Mesendoderm (in vitro differentiated cells): ENCODE measurements at regions not wholly inside any gene's neighbourhood (a gene's known extent, or its start where the extent isn't known, plus 50 kb on each side); places are given as distances from the start of the nearest gene placed in this dataset.

Source experiments
- DNase-seq: peaks from one replicate; pipeline ENCODE4 v3.0.0; 2013
- H2AK5ac ChIP-seq: 2 replicates; pipeline ENCODE4 v1.6.1; 2013; ENCODE audit warnings: low read length, inconsistent platforms
- H2BK120ac ChIP-seq: 2 replicates; pipeline ENCODE4 v1.6.1; 2013; ENCODE audit warnings: low read depth, mild to moderate bottlenecking, low read length, moderate library complexity, mixed read lengths
- H2BK15ac ChIP-seq: replicated peaks from 2 replicates; pipeline ENCODE4 v1.6.1; 2013; ENCODE audit warnings: low read depth, mild to moderate bottlenecking, moderate library complexity
- H2BK5ac ChIP-seq: 2 replicates; pipeline ENCODE4 v1.6.1; 2013; ENCODE audit warnings: low read length, inconsistent platforms
- H3K18ac ChIP-seq: 2 replicates; pipeline ENCODE4 v1.6.1; 2013; ENCODE audit warnings: mild to moderate bottlenecking, low read length, mixed read lengths
- H3K23ac ChIP-seq: one replicate; pipeline ENCODE4 v1.6.1; 2013; ENCODE audit warnings: low read length
- H3K27ac ChIP-seq: 2 replicates; pipeline ENCODE4 v1.5.1; 2013; ENCODE audit warnings: low read depth, mild to moderate bottlenecking, inconsistent platforms, low read length, moderate library complexity
- H3K27me3 ChIP-seq: 2 replicates; pipeline ENCODE4 v1.6.1; 2013; ENCODE audit warnings: low read length, control low read depth, mild to moderate bottlenecking, inconsistent platforms; ENCODE audit not compliant: insufficient read depth, poor library complexity
- H3K36me3 ChIP-seq: 2 replicates; pipeline ENCODE4 v1.6.1; 2013; ENCODE audit warnings: low read length, inconsistent platforms; ENCODE audit not compliant: control insufficient read depth, insufficient read depth
- H3K4ac ChIP-seq: one replicate; pipeline ENCODE4 v1.6.1; 2013; ENCODE audit warnings: low read depth, mild to moderate bottlenecking, low read length, moderate library complexity
- H3K4me1 ChIP-seq: 2 replicates; pipeline ENCODE4 v1.6.1; 2013; ENCODE audit warnings: low read depth, low read length, inconsistent platforms; ENCODE audit not compliant: control insufficient read depth
- H3K4me2 ChIP-seq: 2 replicates; pipeline ENCODE4 v1.6.1; 2013; ENCODE audit warnings: low read length
- H3K4me3 ChIP-seq: 2 replicates; pipeline ENCODE4 v1.5.1; 2013; ENCODE audit warnings: mild to moderate bottlenecking, low read length
- H3K56ac ChIP-seq: one replicate; pipeline ENCODE4 v1.6.1; 2013; ENCODE audit warnings: low read length
- H3K79me1 ChIP-seq: 2 replicates; pipeline ENCODE4 v1.6.1; 2013; ENCODE audit warnings: low read length, inconsistent platforms
- H3K79me2 ChIP-seq: 2 replicates; pipeline ENCODE4 v1.6.1; 2013; ENCODE audit warnings: mild to moderate bottlenecking, low read length; ENCODE audit not compliant: control insufficient read depth, insufficient read depth
- H3K9ac ChIP-seq: 2 replicates; pipeline ENCODE4 v1.6.1; 2013; ENCODE audit warnings: low read length, inconsistent platforms
- H4K5ac ChIP-seq: one replicate; pipeline ENCODE4 v1.6.1; 2013; ENCODE audit warnings: low read length
- H4K8ac ChIP-seq: one replicate; pipeline ENCODE4 v1.6.1; 2013; ENCODE audit warnings: low read depth, mild to moderate bottlenecking, control low read depth, low read length, moderate library complexity
- WGBS: extraction: QIAGEN DNeasy Blood & Tissue Kit; methylation state at CpG from one replicate; pipeline ENCODE4 v1.1.7; 2013; ENCODE audit warnings: low lambda C conversion rate, missing lambda C conversion rate; ENCODE audit not compliant: insufficient coverage; ENCODE audit errors: extremely low coverage; 5-methylcytosine and 5-hydroxymethylcytosine counted together

GRCh38 chr16:61296305-61296704, 739.9 kb downstream of the CDH8 start:
- Histone ChIP-seq H3K79me1 (no peaks in the 10 kb centered on the region), H2BK15ac (no peak overlapping the region), H2BK120ac (no peak overlapping the region), H3K4me1 (no peaks in the 10 kb centered on the region), H3K4ac (no peak overlapping the region), H3K23ac (no peak overlapping the region), H3K4me3 (no peak overlapping the region), H3K4me2 (no peak overlapping the region), H3K56ac (no peak overlapping the region), H3K9ac (no peak overlapping the region), H3K27ac (no peak overlapping the region), H3K27me3 (no peaks in the 10 kb centered on the region), H3K36me3 (no peaks in the 10 kb centered on the region), H3K18ac (no peak overlapping the region), H4K5ac (no peak overlapping the region), H3K79me2 (no peaks in the 10 kb centered on the region), H2BK5ac (no peak overlapping the region), H4K8ac (no peak overlapping the region), H2AK5ac (no peak overlapping the region)
- no peak for DNase-seq
- no CpG with 5 or more reads among the region's 7 CpGs for WGBS

- Histone ChIP-seq H3K4me3 (no peak overlapping the region), H3K79me2 (no peaks in the 10 kb centered on the region), H2AK5ac (no peak overlapping the region), H2BK120ac (no peak overlapping the region), H2BK15ac (no peak overlapping the region), H3K36me3 (no peaks in the 10 kb centered on the region), H4K5ac (no peak overlapping the region), H3K56ac (no peak overlapping the region), H3K4me1 (no peaks in the 10 kb centered on the region), H3K4ac (no peak overlapping the region), H2BK5ac (no peak overlapping the region), H3K9ac (no peak overlapping the region), H3K4me2 (no peak overlapping the region), H3K79me1 (no peaks in the 10 kb centered on the region), H3K18ac (no peak overlapping the region), H3K23ac (no peak overlapping the region), H3K27ac (no peak overlapping the region), H3K27me3 (no peaks in the 10 kb centered on the region), H4K8ac (no peak overlapping the region)
- DNase-seq: peak; percentile 4
Measured at GRCh38 chr16:61295311-61295710, 740.9 kb downstream of the CDH8 start.

GRCh38 chr16:61289141-61289540, 747.1 kb downstream of the CDH8 start:
- no peak overlapping the region for H3K4me3 ChIP-seq
- H3K23ac ChIP-seq: no peak overlapping the region
- no peaks in the 10 kb centered on the region for H3K27me3 ChIP-seq
- H3K79me1 ChIP-seq: no peaks in the 10 kb centered on the region
- no CpG with 5 or more reads among the region's 2 CpGs for WGBS
- no peak overlapping the region for H4K5ac ChIP-seq
- H3K4ac ChIP-seq: no peak overlapping the region
- no peaks in the 10 kb centered on the region for H3K4me1 ChIP-seq
- H2BK15ac ChIP-seq: no peak overlapping the region
- no peak overlapping the region for H2BK5ac ChIP-seq
- no peak overlapping the region for H3K27ac ChIP-seq
- no peak overlapping the region for H3K18ac ChIP-seq
- H3K79me2 ChIP-seq: no peaks in the 10 kb centered on the region
- no peak for DNase-seq
- no peak overlapping the region for H3K9ac ChIP-seq
- no peak overlapping the region for H2BK120ac ChIP-seq
- H3K4me2 ChIP-seq: no peak overlapping the region
- H4K8ac ChIP-seq: no peak overlapping the region
- no peak overlapping the region for H2AK5ac ChIP-seq
- no peaks in the 10 kb centered on the region for H3K36me3 ChIP-seq
- H3K56ac ChIP-seq: no peak overlapping the region

- H3K36me3 ChIP-seq: no peaks in the 10 kb centered on the region
- DNase-seq: no peak
- WGBS: no CpG with 5 or more reads among the region's 2 CpGs
- no peak overlapping the region for H2BK120ac ChIP-seq
- no peak overlapping the region for H3K4me3 ChIP-seq
- no peak overlapping the region for H4K8ac ChIP-seq
- no peak overlapping the region for H2BK15ac ChIP-seq
- no peak overlapping the region for H3K23ac ChIP-seq
- no peak overlapping the region for H3K56ac ChIP-seq
- no peaks in the 10 kb centered on the region for H3K79me2 ChIP-seq
- H4K5ac ChIP-seq: no peak overlapping the region
- H2AK5ac ChIP-seq: no peak overlapping the region
- no peak overlapping the region for H3K18ac ChIP-seq
- H3K4me1 ChIP-seq: no peaks in the 10 kb centered on the region
- no peak overlapping the region for H3K4me2 ChIP-seq
- no peak overlapping the region for H2BK5ac ChIP-seq
- H3K27me3 ChIP-seq: no peaks in the 10 kb centered on the region
- no peak overlapping the region for H3K9ac ChIP-seq
- H3K4ac ChIP-seq: no peak overlapping the region
- no peaks in the 10 kb centered on the region for H3K79me1 ChIP-seq
- H3K27ac ChIP-seq: no peak overlapping the region
Measured at GRCh38 chr16:61277849-61278248, 758.4 kb downstream of the CDH8 start.

GRCh38 chr16:61274211-61274610, 762.0 kb downstream of the CDH8 start:
- Histone ChIP-seq H2AK5ac (no peak overlapping the region), H3K27ac (no peak overlapping the region), H4K5ac (no peak overlapping the region), H2BK15ac (no peak overlapping the region), H3K9ac (no peak overlapping the region), H3K79me2 (no peaks in the 10 kb centered on the region), H2BK120ac (no peak overlapping the region), H3K23ac (no peak overlapping the region), H3K4me2 (no peak overlapping the region), H2BK5ac (no peak overlapping the region), H3K56ac (no peak overlapping the region), H3K4me3 (no peak overlapping the region), H3K79me1 (no peaks in the 10 kb centered on the region), H3K4me1 (no peaks in the 10 kb centered on the region), H3K4ac (no peak overlapping the region), H4K8ac (no peak overlapping the region), H3K27me3 (no peaks in the 10 kb centered on the region), H3K18ac (no peak overlapping the region), H3K36me3 (no peaks in the 10 kb centered on the region)
- no peak for DNase-seq
- no CpG with 5 or more reads among the region's 5 CpGs for WGBS

GRCh38 chr16:61270726-61271125, 765.5 kb downstream of the CDH8 start:
- Histone ChIP-seq H3K4me1 (no peaks in the 10 kb centered on the region), H3K9ac (no peak overlapping the region), H3K79me1 (no peaks in the 10 kb centered on the region), H3K18ac (no peak overlapping the region), H3K4ac (no peak overlapping the region), H4K5ac (no peak overlapping the region), H3K23ac (no peak overlapping the region), H2AK5ac (no peak overlapping the region), H4K8ac (no peak overlapping the region), H3K4me3 (no peak overlapping the region), H3K36me3 (no peaks in the 10 kb centered on the region), H2BK5ac (no peak overlapping the region), H2BK15ac (no peak overlapping the region), H3K27ac (no peak overlapping the region), H2BK120ac (no peak overlapping the region), H3K27me3 (no peaks in the 10 kb centered on the region), H3K56ac (no peak overlapping the region), H3K4me2 (no peak overlapping the region), H3K79me2 (no peaks in the 10 kb centered on the region)
- DNase-seq: no peak
